ENCODE measurements at regions not wholly inside any gene's neighbourhood (a gene's known extent, or its start where the extent isn't known, plus 50 kb on each side); places are given as distances from the start of the nearest gene placed in this dataset.

DNA sequence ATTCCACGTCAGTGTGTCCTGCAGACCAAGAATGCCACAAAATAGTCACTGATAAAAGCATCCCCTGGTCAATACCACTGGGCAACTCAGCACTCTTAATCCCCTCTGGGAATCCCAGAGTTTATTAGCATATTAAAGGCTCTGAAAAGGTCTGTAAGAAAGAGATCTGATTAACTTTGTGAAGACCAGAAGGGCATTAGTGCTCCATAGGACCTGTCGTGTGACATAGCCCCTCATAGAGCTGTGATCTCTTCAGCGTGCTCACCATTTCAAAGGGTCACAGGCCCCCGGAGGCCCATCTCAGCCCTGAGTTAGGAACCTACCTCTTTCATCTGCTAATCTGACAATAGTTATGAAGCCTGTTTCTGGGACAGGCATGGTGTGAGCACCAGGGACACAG, 299.2 kb downstream of the MN1 start:
- DNase-seq (no peak), ATAC-seq (replicated peaks) (no peak)
- Mint-ChIP-seq H3K4me3 (no peak overlapping the region), H3K27ac (no peak overlapping the region), H3K9me3 (peaks cover 0 to 4% of the 10 kb centered on the region in 2 donors), H3K4me1 (no peaks in the 10 kb centered on the region), H3K27me3 (no peaks in the 10 kb centered on the region), H3K36me3 (no peaks in the 10 kb centered on the region)

GRCh38 chr22:27504360-27505253, 296.9 kb downstream of the MN1 start:
- Mint-ChIP-seq H3K27ac (no peak overlapping the region), H3K4me1 (no peaks in the 10 kb centered on the region), H3K36me3 (no peaks in the 10 kb centered on the region), H3K4me3 (no peak overlapping the region), H3K9me3 (peaks cover 0 to 4% of the 10 kb centered on the region in 2 donors), H3K27me3 (no peaks in the 10 kb centered on the region)
- ATAC-seq (replicated peaks) (no peak), DNase-seq (no peak)

DNA sequence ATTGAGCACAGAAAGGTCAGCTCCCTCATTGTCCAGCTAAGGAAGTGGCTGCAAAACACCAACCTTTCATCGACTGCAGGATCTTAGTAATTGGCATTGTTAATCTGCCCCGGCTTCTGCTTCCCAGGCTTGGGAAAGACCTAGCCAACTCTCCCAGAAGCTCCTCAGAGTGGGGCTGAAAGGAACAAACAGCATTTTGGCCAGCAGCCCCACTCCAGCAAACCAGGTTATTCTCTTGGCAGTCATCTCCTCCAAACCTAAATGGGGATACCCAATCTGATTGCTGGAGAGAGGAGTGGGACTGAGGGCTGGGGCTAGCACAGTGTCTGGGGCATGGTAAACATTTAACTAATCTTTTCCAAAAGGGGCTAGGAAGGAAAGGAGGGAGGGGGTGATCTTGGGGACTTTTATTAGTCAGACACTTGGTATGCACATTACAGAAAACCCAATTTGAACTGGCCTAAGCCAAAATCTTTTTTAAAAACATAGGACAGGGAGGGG, 294.4 kb downstream of the MN1 start:
- H3K9me3 Mint-ChIP-seq, result peaks cover 0 to 4% of the 10 kb centered on the region in 2 donors
- H3K36me3 Mint-ChIP-seq, result no peaks in the 10 kb centered on the region
- H3K27ac Mint-ChIP-seq, result no peak overlapping the region
- ATAC-seq (replicated peaks), result no peak
- DNase-seq, result no peak
- H3K4me3 Mint-ChIP-seq, result no peak overlapping the region
- no peaks in the 10 kb centered on the region for H3K27me3 Mint-ChIP-seq
- H3K4me1 Mint-ChIP-seq, result no peaks in the 10 kb centered on the region

DNA sequence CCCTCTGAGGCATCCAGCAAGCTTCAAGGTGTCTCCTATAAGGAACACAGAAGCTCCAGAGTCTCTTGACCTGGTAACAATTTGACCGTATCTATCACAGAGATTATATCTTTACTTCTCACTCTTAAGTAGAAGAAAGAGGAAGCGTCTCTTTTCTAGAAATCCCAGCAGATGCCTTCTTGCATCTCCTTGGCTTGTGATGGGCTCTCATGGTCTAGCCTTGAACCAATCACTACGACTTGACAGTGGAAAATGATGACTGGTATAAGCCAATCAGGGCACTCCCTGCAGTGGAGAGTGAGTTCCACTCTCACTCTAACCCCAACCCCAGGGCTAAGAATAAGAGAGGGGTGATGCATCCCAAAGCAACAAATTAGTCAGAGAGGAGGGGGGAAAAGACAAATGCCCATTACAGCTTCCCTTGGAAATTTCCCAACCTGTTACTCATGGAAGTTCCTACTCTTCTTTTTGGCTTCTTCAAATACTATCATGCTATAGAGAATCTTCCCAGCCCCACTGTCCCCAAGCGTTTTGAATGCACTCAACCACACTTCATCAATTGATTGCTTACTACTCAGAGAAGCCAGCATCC, 293.5 kb downstream of the MN1 start:
- no peaks in the 10 kb centered on the region for H3K36me3 Mint-ChIP-seq
- H3K27ac Mint-ChIP-seq, result no peak overlapping the region
- no peaks in the 10 kb centered on the region for H3K27me3 Mint-ChIP-seq
- no peaks in the 10 kb centered on the region for H3K4me1 Mint-ChIP-seq
- no peak overlapping the region for H3K4me3 Mint-ChIP-seq
- peaks cover 0 to 4% of the 10 kb centered on the region in 2 donors for H3K9me3 Mint-ChIP-seq
- ATAC-seq (replicated peaks) (peak; percentile 48 to 51), DNase-seq (no peak)

DNA sequence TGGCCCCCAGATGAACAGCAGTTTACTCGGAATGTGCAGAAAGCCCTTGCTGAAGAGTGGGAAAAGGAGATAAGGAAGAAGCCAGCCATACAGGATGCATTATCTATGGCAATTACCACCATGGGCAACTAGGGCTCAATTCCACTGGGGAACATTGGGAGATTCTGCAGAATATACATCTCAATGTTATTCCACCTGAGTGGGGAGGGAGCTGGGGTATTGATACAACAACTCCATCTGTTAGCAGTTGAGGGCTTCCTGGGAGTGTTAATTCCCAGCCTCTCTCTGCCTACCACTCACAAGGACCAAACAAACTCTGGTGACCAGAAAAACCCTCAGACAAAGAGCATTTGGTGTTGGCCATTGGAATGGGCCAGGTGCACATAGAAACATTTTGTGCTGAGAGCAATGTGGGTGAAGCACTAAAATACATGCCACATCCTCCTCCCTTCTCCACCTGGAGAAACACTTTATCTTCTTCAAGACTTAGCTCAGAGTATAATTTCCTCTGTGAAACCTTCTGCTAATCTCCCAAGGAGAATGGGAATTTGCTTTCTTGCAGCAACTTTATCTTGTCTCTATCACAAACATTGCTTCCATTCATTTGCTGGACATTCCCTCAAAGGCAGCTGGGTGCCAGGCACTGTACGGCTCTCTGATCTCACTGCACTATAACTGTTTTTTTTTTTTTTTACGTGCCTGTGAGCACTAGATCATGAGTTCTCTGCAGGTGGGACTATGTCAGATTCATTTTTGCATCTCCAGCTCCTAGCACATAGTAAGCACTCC, 292.2 kb downstream of the MN1 start:
- no peaks in the 10 kb centered on the region for H3K36me3 Mint-ChIP-seq
- no peak overlapping the region for H3K27ac Mint-ChIP-seq
- no peak for DNase-seq
- no peak for ATAC-seq (replicated peaks)
- H3K9me3 Mint-ChIP-seq, result no peaks in the 10 kb centered on the region
- no peaks in the 10 kb centered on the region for H3K27me3 Mint-ChIP-seq
- H3K4me3 Mint-ChIP-seq, result no peak overlapping the region
- H3K4me1 Mint-ChIP-seq, result no peaks in the 10 kb centered on the region

- ATAC-seq (replicated peaks) (no peak), DNase-seq (no peak)
- no peaks in the 10 kb centered on the region for H3K9me3 Mint-ChIP-seq
- H3K27ac Mint-ChIP-seq, result no peak overlapping the region
- H3K4me3 Mint-ChIP-seq, result no peak overlapping the region
- no peaks in the 10 kb centered on the region for H3K4me1 Mint-ChIP-seq
- H3K36me3 Mint-ChIP-seq, result no peaks in the 10 kb centered on the region
- H3K27me3 Mint-ChIP-seq, result no peaks in the 10 kb centered on the region
Measured at GRCh38 chr22:27510024-27510423, 291.5 kb downstream of the MN1 start.

DNA sequence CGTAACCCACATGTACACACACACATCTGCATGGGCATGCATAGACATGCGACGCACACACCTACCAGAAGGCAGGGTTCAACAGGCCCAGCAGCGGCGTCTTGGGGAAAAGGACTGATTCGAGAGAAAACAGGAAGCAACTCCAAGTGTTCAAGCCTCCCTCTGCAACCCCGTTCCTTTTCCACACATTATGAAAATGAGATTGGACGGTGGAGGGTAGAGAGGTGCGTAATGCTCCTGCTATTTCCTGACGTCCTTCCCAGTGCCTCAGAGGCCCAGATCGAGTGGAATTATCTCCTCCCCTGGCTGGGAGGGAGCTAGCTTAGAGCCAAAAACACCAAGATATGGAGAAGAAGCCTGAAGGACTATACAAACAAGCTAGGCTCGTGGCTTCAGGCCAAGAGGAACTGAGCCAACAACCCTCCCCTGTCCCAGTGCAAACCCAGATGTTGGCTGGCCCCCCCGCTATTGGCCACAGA, 289.2 kb downstream of the MN1 start:
- no peaks in the 10 kb centered on the region for H3K27me3 Mint-ChIP-seq
- H3K9me3 Mint-ChIP-seq, result no peaks in the 10 kb centered on the region
- no peaks in the 10 kb centered on the region for H3K36me3 Mint-ChIP-seq
- ATAC-seq (replicated peaks) (no peak), DNase-seq (no peak)
- no peak overlapping the region for H3K27ac Mint-ChIP-seq
- no peak overlapping the region for H3K4me3 Mint-ChIP-seq
- H3K4me1 Mint-ChIP-seq, result no peaks in the 10 kb centered on the region

GRCh38 chr22:27513021-27513420, 288.5 kb downstream of the MN1 start:
- H3K36me3 Mint-ChIP-seq, result no peaks in the 10 kb centered on the region
- no peaks in the 10 kb centered on the region for H3K4me1 Mint-ChIP-seq
- H3K4me3 Mint-ChIP-seq, result no peak overlapping the region
- no peaks in the 10 kb centered on the region for H3K9me3 Mint-ChIP-seq
- no peak overlapping the region for H3K27ac Mint-ChIP-seq
- H3K27me3 Mint-ChIP-seq, result no peaks in the 10 kb centered on the region
- ATAC-seq (replicated peaks) (no peak), DNase-seq (no peak)

GRCh38 chr22:27514601-27515523, 286.7 kb downstream of the MN1 start:
- H3K4me1 Mint-ChIP-seq, result no peaks in the 10 kb centered on the region
- H3K4me3 Mint-ChIP-seq, result no peak overlapping the region
- H3K36me3 Mint-ChIP-seq, result no peaks in the 10 kb centered on the region
- H3K27ac Mint-ChIP-seq, result no peak overlapping the region
- ATAC-seq (replicated peaks) (no peak), DNase-seq (no peak)
- H3K27me3 Mint-ChIP-seq, result no peaks in the 10 kb centered on the region
- no peaks in the 10 kb centered on the region for H3K9me3 Mint-ChIP-seq

- H3K4me3 Mint-ChIP-seq, result no peak overlapping the region
- no peak for DNase-seq
- H3K4me1 Mint-ChIP-seq, result no peaks in the 10 kb centered on the region
- H3K27ac Mint-ChIP-seq, result no peak overlapping the region
- no peak for ATAC-seq (replicated peaks)
- H3K36me3 Mint-ChIP-seq, result no peaks in the 10 kb centered on the region
- no peaks in the 10 kb centered on the region for H3K9me3 Mint-ChIP-seq
- no peaks in the 10 kb centered on the region for H3K27me3 Mint-ChIP-seq
Measured at GRCh38 chr22:27517361-27518155, 284.0 kb downstream of the MN1 start.

DNA sequence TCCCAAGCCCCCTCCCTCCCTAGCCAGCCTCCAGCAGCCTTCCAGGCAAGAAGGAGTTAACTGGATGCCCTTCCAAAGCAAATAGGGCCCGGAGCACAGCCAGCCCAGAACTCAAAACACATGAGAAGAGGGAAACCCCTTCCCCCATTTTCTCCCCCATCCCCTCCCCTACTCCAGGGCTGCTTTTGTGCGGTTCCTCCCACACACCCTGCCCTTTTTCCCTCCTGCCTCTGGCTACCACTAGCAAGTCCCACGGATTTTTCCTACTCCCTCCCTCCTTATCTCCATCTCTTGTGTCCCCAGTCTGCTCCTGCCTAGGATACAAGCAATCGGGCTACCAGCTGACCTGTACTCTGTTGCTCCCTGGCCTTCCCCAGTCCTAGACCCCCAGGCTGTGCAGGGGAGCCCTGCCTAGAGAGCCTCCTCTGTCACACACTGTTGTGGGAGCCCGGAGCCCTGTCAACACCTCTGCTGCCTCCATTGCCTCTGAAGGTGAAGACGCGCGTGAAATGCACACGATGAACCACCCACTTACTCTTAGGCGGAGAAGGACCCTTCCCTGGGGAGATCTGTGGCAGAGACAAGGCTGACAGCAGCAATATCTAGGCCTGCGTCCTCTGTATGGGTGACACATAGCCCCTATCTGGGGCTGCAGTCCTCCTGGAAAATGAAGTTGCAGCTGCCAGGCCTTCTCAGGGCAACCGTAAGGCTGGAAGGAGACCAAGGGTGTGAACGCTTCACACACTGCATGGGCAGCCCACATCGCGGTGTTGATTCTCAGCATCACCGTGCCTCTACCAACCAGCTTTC, 282.8 kb downstream of the MN1 start:
- ATAC-seq (replicated peaks) (no peak), DNase-seq (no peak)
- no peaks in the 10 kb centered on the region for H3K4me1 Mint-ChIP-seq
- H3K27me3 Mint-ChIP-seq, result no peaks in the 10 kb centered on the region
- H3K36me3 Mint-ChIP-seq, result no peaks in the 10 kb centered on the region
- no peak overlapping the region for H3K27ac Mint-ChIP-seq
- H3K4me3 Mint-ChIP-seq, result no peak overlapping the region
- H3K9me3 Mint-ChIP-seq, result no peaks in the 10 kb centered on the region

- H3K27me3 Mint-ChIP-seq, result peaks cover 0 to 5% of the 10 kb centered on the region in 2 donors
- ATAC-seq (replicated peaks) (no peak), DNase-seq (no peak)
- H3K4me3 Mint-ChIP-seq, result no peak overlapping the region
- H3K36me3 Mint-ChIP-seq, result no peaks in the 10 kb centered on the region
- H3K9me3 Mint-ChIP-seq, result no peaks in the 10 kb centered on the region
- H3K27ac Mint-ChIP-seq, result no peak overlapping the region
- no peaks in the 10 kb centered on the region for H3K4me1 Mint-ChIP-seq
Measured at GRCh38 chr22:27523711-27524110, 277.8 kb downstream of the MN1 start.

Measured in stimulated activated naive B cell treated with anti-CD40 and anti-IgM and Interleukin-4, amounts not matched to agents 10 μg/mL and 1 μg/mL and 100 μg/mL, for 72 hours (primary cell).